SU-DHL-6 (cell line): ENCODE measurements at regions not wholly inside any gene's neighbourhood (a gene's known extent, or its start where the extent isn't known, plus 50 kb on each side); places are given as distances from the start of the nearest gene placed in this dataset.
"Not testable (repeated sequence)": the region's sequence is repeated elsewhere in the genome, so short reads cannot be mapped to it uniquely, and the experiment has no call there.

ENCODE experiments used
- CTCF ChIP-seq: fragments of 200-600 bp; sonication (generic); IDR thresholded peaks from one replicate; pipeline ENCODE4 v1.5.1; 2017; ENCODE audit warnings: antibody characterized with exemption, mild to moderate bottlenecking, low read length, moderate library complexity; ENCODE audit not compliant: insufficient read depth, poor library complexity, severe bottlenecking
- EZH2phosphoT487 ChIP-seq: fragments of 200-600 bp; sonication (generic), shearing (Covaris generic); conservative IDR thresholded peaks from 2 replicates; pipeline ENCODE4 v1.6.1; 2018; ENCODE audit warnings: mild to moderate bottlenecking, antibody characterized with exemption, low read length, moderate library complexity, mixed read lengths

DNA sequence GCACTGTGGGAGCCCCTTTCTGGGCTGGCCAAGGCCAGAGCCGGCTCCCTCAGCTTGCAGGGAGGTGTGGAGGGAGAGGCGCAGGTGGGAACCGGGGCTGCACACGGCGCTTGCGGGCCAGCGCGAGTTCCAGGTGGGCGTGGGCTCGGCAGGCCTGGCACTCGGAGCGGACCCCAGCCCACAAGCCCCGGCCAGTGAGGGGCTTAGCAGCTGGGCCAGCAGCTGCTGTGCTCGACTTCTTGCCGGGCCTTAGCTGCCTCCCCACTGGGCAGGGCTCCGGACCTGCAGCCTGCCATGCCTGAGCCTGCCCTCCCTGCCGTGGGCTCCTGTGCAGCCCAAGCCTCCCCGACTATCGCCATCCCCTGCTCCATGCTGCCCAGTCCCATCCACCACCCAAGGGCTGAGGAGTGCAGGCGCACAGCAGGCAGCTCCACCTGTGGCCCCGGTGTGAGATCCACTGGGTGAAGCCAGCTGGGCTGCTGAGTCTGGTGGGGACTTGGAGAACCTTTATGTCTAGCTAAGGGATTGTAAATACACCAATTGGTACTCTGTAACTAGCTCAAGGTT lies 61.9 kb downstream of the OXSM start:
- TF ChIP-seq CTCF, EZH2phosphoT487: not testable (repeated sequence)
